ENCODE measurements at regions not wholly inside any gene's neighbourhood (a gene's known extent, or its start where the extent isn't known, plus 50 kb on each side); places are given as distances from the start of the nearest gene placed in this dataset.

- TF ChIP-seq, protein P1, sequence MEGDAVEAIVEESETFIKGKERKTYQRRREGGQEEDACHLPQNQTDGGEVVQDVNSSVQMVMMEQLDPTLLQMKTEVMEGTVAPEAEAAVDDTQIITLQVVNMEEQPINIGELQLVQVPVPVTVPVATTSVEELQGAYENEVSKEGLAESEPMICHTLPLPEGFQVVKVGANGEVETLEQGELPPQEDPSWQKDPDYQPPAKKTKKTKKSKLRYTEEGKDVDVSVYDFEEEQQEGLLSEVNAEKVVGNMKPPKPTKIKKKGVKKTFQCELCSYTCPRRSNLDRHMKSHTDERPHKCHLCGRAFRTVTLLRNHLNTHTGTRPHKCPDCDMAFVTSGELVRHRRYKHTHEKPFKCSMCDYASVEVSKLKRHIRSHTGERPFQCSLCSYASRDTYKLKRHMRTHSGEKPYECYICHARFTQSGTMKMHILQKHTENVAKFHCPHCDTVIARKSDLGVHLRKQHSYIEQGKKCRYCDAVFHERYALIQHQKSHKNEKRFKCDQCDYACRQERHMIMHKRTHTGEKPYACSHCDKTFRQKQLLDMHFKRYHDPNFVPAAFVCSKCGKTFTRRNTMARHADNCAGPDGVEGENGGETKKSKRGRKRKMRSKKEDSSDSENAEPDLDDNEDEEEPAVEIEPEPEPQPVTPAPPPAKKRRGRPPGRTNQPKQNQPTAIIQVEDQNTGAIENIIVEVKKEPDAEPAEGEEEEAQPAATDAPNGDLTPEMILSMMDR (conservative IDR thresholded peaks at IDR 0.05; ENCODE audit: low read length) = no peak
- no peak for DNase-seq (ENCODE audit: low read depth)
- H3K4me3 ChIP-seq (ENCODE audit: low read length) = no peak overlapping the region
Measured at GRCh38 chr13:34249546-34250039, 431.6 kb downstream of the RFC3 start.

DNA sequence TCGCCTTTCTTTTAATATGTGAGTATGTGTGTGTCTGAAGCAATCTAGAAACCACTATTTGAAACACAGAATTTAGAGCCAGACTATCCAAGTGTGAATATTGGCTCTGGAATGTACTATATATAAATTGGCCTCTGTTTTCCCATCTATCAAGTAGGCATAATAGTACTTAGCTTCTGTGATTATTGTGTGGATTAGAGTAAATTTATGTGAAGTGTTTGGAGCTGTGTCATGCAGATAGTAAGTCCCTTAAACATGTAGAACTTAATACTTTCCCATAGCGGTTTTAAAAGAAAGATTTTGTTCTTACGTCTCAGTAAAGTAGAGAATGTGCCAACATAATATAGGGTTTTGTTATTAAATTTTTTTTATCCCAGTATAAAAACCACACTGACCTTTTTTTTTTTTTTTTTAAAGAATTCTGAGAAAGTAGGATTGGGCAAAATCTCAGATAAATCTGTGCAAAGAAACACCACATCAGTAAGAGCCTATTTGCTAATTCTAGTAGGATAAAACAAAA lies 432.3 kb downstream of the RFC3 start:
- DNase-seq (ENCODE audit: low read depth) = peak; percentile 31
- H3K4me3 ChIP-seq (ENCODE audit: low read length) = no peak overlapping the region
- TF ChIP-seq, protein P1 (conservative IDR thresholded peaks at IDR 0.05; ENCODE audit: low read length) = no peak

DNA sequence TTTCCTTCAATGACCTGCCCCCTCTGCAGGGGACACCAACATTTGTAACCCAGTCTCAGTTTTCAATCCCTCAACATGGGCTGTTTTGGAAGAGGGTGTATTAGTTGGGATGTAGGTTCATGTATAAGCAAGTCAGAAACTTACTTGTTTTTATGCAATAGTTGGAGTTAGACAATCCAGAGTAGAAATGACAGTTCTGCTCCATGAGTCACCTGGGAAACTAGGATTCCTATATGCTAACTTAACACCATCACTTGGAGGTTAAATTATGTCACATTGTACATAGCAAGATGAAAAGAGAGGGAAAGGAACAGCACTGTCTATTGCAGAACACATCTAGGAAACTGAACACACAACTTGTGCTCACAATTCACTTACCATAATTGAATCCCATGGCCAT lies 436.4 kb downstream of the RFC3 start:
- TF ChIP-seq, protein P1 (conservative IDR thresholded peaks at IDR 0.05; ENCODE audit: low read length) = no peak
- no peak overlapping the region for H3K4me3 ChIP-seq (ENCODE audit: low read length)
- DNase-seq (ENCODE audit: low read depth) = no peak

DNA sequence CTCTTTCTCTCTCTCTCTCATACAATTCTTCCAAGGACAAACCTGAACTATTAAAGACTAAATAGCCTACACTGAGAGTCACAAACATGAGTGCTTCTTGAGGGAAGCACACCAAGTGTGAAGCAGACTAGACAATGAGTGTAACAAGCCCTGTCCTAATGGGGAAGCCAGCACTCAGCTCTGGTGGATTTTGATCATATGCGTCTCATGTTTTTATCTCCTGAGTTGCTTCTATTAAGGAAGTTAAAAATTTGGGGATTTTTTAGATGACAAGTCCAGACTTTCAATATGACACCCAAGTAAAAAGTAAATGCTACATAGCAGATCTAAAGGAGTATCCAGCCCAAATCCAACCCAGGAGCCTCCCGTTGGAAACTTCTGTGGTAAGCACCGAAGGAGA lies 437.8 kb downstream of the RFC3 start:
- H3K4me3 ChIP-seq (ENCODE audit: low read length) = no peak overlapping the region
- DNase-seq (ENCODE audit: low read depth) = no peak

GRCh38 chr13:34256236-34256635 lies 438.3 kb downstream of the RFC3 start:
- no peak for DNase-seq (ENCODE audit: low read depth)
- no peak overlapping the region for H3K4me3 ChIP-seq (ENCODE audit: low read length)
- TF ChIP-seq, protein P1 (conservative IDR thresholded peaks at IDR 0.05; ENCODE audit: low read length) = no peak

More for the DNA sequence above, 437.8 kb downstream of the RFC3 start:
- TF ChIP-seq, protein P1 (conservative IDR thresholded peaks at IDR 0.05; ENCODE audit: low read length) = no peak

GRCh38 chr13:34257966-34258365 lies 440.0 kb downstream of the RFC3 start:
- no peak overlapping the region for H3K4me3 ChIP-seq (ENCODE audit: low read length)
- TF ChIP-seq, protein P1 (conservative IDR thresholded peaks at IDR 0.05; ENCODE audit: low read length) = no peak
- DNase-seq (ENCODE audit: low read depth) = no peak

DNA sequence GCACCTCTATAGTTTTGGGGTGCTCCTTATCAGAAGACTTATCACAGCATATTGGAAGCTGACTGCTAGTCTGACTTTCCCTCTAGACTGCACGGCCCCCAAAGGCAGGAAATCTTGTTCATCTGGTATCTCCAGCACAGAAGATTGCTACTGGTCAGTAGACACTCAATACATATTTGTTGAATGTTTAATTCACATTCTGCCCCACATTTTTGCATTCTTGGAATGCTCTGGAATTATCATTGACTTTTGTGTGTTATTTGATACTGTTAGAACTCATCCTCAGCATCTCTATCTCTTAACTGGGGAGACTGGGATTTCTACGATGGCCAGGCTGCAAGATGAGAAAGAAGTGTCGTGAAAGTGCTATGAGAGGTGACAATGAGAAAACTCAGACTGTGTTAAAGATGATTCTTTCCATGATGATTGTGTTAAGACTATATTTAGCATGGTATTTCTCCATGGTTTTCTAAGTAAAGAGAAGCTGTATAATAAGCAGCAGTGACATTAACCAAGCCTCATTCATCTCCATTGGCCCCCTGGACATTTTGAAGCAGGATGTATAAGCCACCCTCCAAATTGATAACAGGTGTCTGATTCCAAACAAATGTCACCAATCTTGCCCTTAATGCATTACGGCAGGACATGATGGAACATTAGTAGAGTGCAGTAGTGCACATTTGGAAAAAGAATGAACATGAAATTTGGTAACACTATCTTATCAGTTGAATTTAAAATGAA lies 440.9 kb downstream of the RFC3 start:
- no peak overlapping the region for H3K4me3 ChIP-seq (ENCODE audit: low read length)
- TF ChIP-seq, protein P1 (conservative IDR thresholded peaks at IDR 0.05; ENCODE audit: low read length) = no peak
- peak; percentile 42 for DNase-seq (ENCODE audit: low read depth)

All from AG10803 (cell line).